HepG2 (cell line): ENCODE measurements at regions not wholly inside any gene's neighbourhood (a gene's known extent, or its start where the extent isn't known, plus 50 kb on each side); places are given as distances from the start of the nearest gene placed in this dataset.

Source experiments
- ATAC-seq: fragments of 200-7000 bp; cut with Tn5 transposase; 3 replicates; pipeline ENCODE4 v1.9.1; 2020; ENCODE audit warnings: mild to moderate bottlenecking, moderate library complexity
- BruUV-seq: library from RNA; stranded (reverse); fragments of 400-500 nt; replicated peaks from 2 replicates; lab custom pipeline; 2021; lab: Mats Ljungman, UMichigan
- CTCF ChIA-PET: fragments of 300-600 bp; formaldehyde crosslinking; extraction: SDS; loops from one replicate; lab custom pipeline; 2021; ENCODE audit warnings: low total read pairs, inconsistent platforms, low intra/inter-chr PET ratio; lab: Yijun Ruan, JAX
- POLR2A ChIA-PET: fragments of 350-600 bp; sonication (Branson Sonifier 250); formaldehyde crosslinking; loops from one replicate; lab custom pipeline; 2020; ENCODE audit warnings: antibody characterized with exemption, inconsistent platforms; lab: Yijun Ruan, JAX
- DNase-seq: peaks from one replicate; pipeline ENCODE4 v3.0.0-alpha.2; 2015; ENCODE audit warnings: low spot score
- FAIRE-seq: peaks from 3 replicates; lab custom pipeline; 2011; peaks lifted over from hg19 to GRCh38; lab: Jason Lieb, UNC
- H2AFZ ChIP-seq: one replicate; pipeline ENCODE4 v1.6.1; 2011; ENCODE audit warnings: low read length, inconsistent platforms
- H3K27ac ChIP-seq: fragments of 300-600 bp; 3 replicates; pipeline ENCODE4 v1.8.0; 2011; ENCODE audit warnings: mixed run types, mild to moderate bottlenecking, mixed read lengths, low read length, inconsistent platforms; ENCODE audit not compliant: insufficient read depth; ENCODE audit errors: extremely low read length
- H3K27me3 ChIP-seq, 2 experiments: fragments of 200-600 bp in 1 of 2; 2 replicates in 1 of 2; 3 replicates in 1 of 2; pipeline versions ENCODE4 v1.6.0 to v1.8.0; 2011; ENCODE audit warnings: low read length in 2 of 2, mild to moderate bottlenecking in 2 of 2, moderate library complexity in 2 of 2, inconsistent platforms in 1 of 2; ENCODE audit not compliant: insufficient read depth in 2 of 2, control insufficient read depth in 1 of 2
- H3K36me3 ChIP-seq, 2 experiments: fragments of 200-600 bp in 1 of 2; replicated peaks in 1 of 2; 2 replicates in 1 of 2; 3 replicates in 1 of 2; pipeline versions ENCODE4 v1.5.1 to v1.8.0; 2011; ENCODE audit warnings: low read length in 2 of 2, inconsistent platforms in 1 of 2; ENCODE audit not compliant: insufficient read depth in 2 of 2, control insufficient read depth in 1 of 2
- H3K4me1 ChIP-seq: 2 replicates; pipeline ENCODE4 v1.5.1; 2012; ENCODE audit warnings: low read length, inconsistent platforms; ENCODE audit not compliant: insufficient read depth
- H3K4me2 ChIP-seq: 2 replicates; pipeline ENCODE4 v1.6.0; 2011; ENCODE audit warnings: low read depth, low read length, inconsistent platforms
- H3K4me3 ChIP-seq, 3 experiments: fragments of 200-600 bp in 1 of 3; sonication (generic), shearing (Covaris generic) in 1 of 3; replicated peaks in 1 of 3; 2 replicates each; pipeline ENCODE4 v1.5.1; 2011 to 2016; ENCODE audit warnings: low read length in 3 of 3, inconsistent platforms in 2 of 3, low read depth in 2 of 3, mild to moderate bottlenecking in 2 of 3, control low read depth in 1 of 3, mixed read lengths in 1 of 3; ENCODE audit not compliant: insufficient read depth in 1 of 3
- H3K79me2 ChIP-seq: one replicate; pipeline ENCODE4 v1.6.1; 2011; ENCODE audit warnings: low read length, inconsistent platforms; ENCODE audit not compliant: insufficient read depth
- H3K9ac ChIP-seq: 2 replicates; pipeline ENCODE4 v1.6.0; 2011; ENCODE audit warnings: mild to moderate bottlenecking, low read depth, low read length, inconsistent platforms; ENCODE audit not compliant: insufficient read depth
- H3K9me3 ChIP-seq: 2 replicates; pipeline ENCODE4 v1.5.1; 2012; ENCODE audit warnings: mild to moderate bottlenecking, low read length
- H4K20me1 ChIP-seq: 2 replicates; pipeline ENCODE4 v1.6.0; 2011; ENCODE audit warnings: inconsistent platforms, mild to moderate bottlenecking, low read length, moderate library complexity; ENCODE audit not compliant: insufficient read depth
- ATF2 ChIP-seq: sonication (generic); formaldehyde crosslinking; IDR thresholded peaks from 2 replicates; pipeline ENCODE4 v1.4.0; 2020; ENCODE audit warnings: missing genetic modification reagents
- CEBPZ ChIP-seq: IDR thresholded peaks from 2 replicates; pipeline ENCODE4 v1.6.1; 2012; ENCODE audit warnings: low read length, improper control_type of control experiment
- CENPT ChIP-seq: sonication (generic); formaldehyde crosslinking; IDR thresholded peaks from 2 replicates; pipeline ENCODE4 v1.8.0; 2022; ENCODE audit warnings: low read depth, mild to moderate bottlenecking, moderate library complexity, missing genetic modification reagents
- CREBL2 ChIP-seq: sonication (generic); formaldehyde crosslinking; IDR thresholded peaks from 2 replicates; pipeline ENCODE4 v1.8.1; 2023; ENCODE audit warnings: missing genetic modification reagents, mild to moderate bottlenecking, borderline replicate concordance
- FOXC1 ChIP-seq: sonication (generic); formaldehyde crosslinking; IDR thresholded peaks from 2 replicates; pipeline ENCODE4 v1.8.0; 2022; ENCODE audit warnings: mild to moderate bottlenecking, missing genetic modification reagents, borderline replicate concordance
- FOXP4 ChIP-seq: sonication (generic); formaldehyde crosslinking; IDR thresholded peaks from 2 replicates; pipeline ENCODE4 v1.4.0; 2020; ENCODE audit warnings: missing genetic modification reagents
- KDM4B ChIP-seq: sonication (generic); formaldehyde crosslinking; IDR thresholded peaks from 2 replicates; pipeline ENCODE4 v1.4.0; 2020; ENCODE audit warnings: missing genetic modification reagents
- MIER3 ChIP-seq: IDR thresholded peaks from 2 replicates; pipeline ENCODE4 v1.6.1; 2016; ENCODE audit warnings: missing compliant biosample characterization, borderline replicate concordance
- NR1H2 ChIP-seq: sonication (generic); formaldehyde crosslinking; IDR thresholded peaks from 2 replicates; pipeline ENCODE4 v1.8.1; 2022; ENCODE audit warnings: low read depth, missing genetic modification reagents, borderline replicate concordance
- RFXAP ChIP-seq: sonication (generic); formaldehyde crosslinking; IDR thresholded peaks from 2 replicates; pipeline ENCODE4 v1.4.0; 2020; ENCODE audit warnings: missing genetic modification reagents, borderline replicate concordance
- TOPORS ChIP-seq: sonication (generic); formaldehyde crosslinking; IDR thresholded peaks from 2 replicates; pipeline ENCODE4 v1.8.0; 2023; ENCODE audit warnings: mild to moderate bottlenecking, missing genetic modification reagents
- YY1 ChIP-seq: IDR thresholded peaks from 2 replicates; pipeline ENCODE4 v1.6.1; 2011; ENCODE audit warnings: low read length, low read depth, moderate library complexity, mild to moderate bottlenecking; ENCODE audit not compliant: insufficient read depth, insufficient replicate concordance
- ZNF12 ChIP-seq: sonication (generic); formaldehyde crosslinking; IDR thresholded peaks from 2 replicates; pipeline ENCODE4 v1.5.0; 2020; ENCODE audit warnings: missing genetic modification reagents
- ZNF713 ChIP-seq: sonication (generic); formaldehyde crosslinking; IDR thresholded peaks from 2 replicates; pipeline ENCODE4 v1.4.0; 2020; ENCODE audit warnings: mild to moderate bottlenecking, missing genetic modification reagents
- ZSCAN5A ChIP-seq: sonication (generic); formaldehyde crosslinking; IDR thresholded peaks from 2 replicates; pipeline ENCODE4 v1.8.0; 2022; ENCODE audit warnings: mild to moderate bottlenecking, missing genetic modification reagents, borderline replicate concordance
- ZSCAN9 ChIP-seq: IDR thresholded peaks from 2 replicates; pipeline ENCODE4 v1.6.1; 2016; ENCODE audit warnings: borderline replicate concordance
- WGBS: methylation state at CpG from one replicate; pipeline ENCODE4 v1.1.6; 2017; ENCODE audit warnings: low lambda C conversion rate; 5-methylcytosine and 5-hydroxymethylcytosine counted together
- in situ Hi-C: cut with HindIII; loops from 2 replicates; pipeline ENCODE4 v1.10.0; 2017; ENCODE audit warnings: low pct_unique_long_range_greater_than_20kb; ENCODE audit not compliant: extremely low pct_ligation_motif_present
- intact Hi-C: fragments of 100-400 bp; cut with micrococcal nuclease; formaldehyde crosslinking; loops from one replicate; pipeline ENCODE4 v1.10.0; 2022; ENCODE audit not compliant: unreplicated experiment

GRCh38 chr4:161238033-161238432, 925.8 kb downstream of the FSTL5 start (continued):
- no peak for TF ChIP-seq CEBPZ
- TF ChIP-seq RFXAP = no peak
- no peak for TF ChIP-seq NR1H2 (CRISPR knock-in tag)
- no peak for TF ChIP-seq CENPT (CRISPR knock-in tag)

GRCh38 chr4:161237495-161237894, 926.3 kb downstream of the FSTL5 start:
- CTCF ChIA-PET = no interaction called here
- no peak for DNase-seq
- Histone ChIP-seq H3K9ac (no peak overlapping the region), H4K20me1 (no peaks in the 10 kb centered on the region), H3K4me3 (no peak overlapping the region), H2AFZ (no peak overlapping the region), H3K27me3 (no peaks in the 10 kb centered on the region), H3K79me2 (no peaks in the 10 kb centered on the region), H3K9me3 (no peaks in the 10 kb centered on the region), H3K4me2 (no peak overlapping the region), H3K27ac (no peak overlapping the region), H3K36me3 (no peaks in the 10 kb centered on the region), H3K4me1 (no peaks in the 10 kb centered on the region)
- POLR2A ChIA-PET = no interaction called here
- 2% methylated on average over 4 of the region's 4 CpGs for WGBS
- no TSS peak for BruUV-seq
- in situ Hi-C loops (no loop called here), intact Hi-C loops (no loop called here)
- FAIRE-seq = no peak
- no peak for ATAC-seq
- TF ChIP-seq FOXP4 (CRISPR knock-in tag) (no peak), FOXC1 (CRISPR knock-in tag) (no peak), MIER3 (CRISPR knock-in tag) (no peak), ZNF713 (CRISPR knock-in tag) (no peak), ATF2 (CRISPR knock-in tag) (no peak), TOPORS (CRISPR knock-in tag) (no peak), ZNF12 (CRISPR knock-in tag) (no peak), ZSCAN5A (CRISPR knock-in tag) (no peak), ZSCAN9 (no peak), YY1 (no peak), KDM4B (no peak), CREBL2 (CRISPR knock-in tag) (no peak)
